HG03025 (cell line): ENCODE measurements at regions not wholly inside any gene's neighbourhood (a gene's known extent, or its start where the extent isn't known, plus 50 kb on each side); places are given as distances from the start of the nearest gene placed in this dataset.

Experiments used
- ATAC-seq: cut with Tn5 transposase; IDR thresholded peaks from one replicate; pipeline ENCODE4 v1.9.1; 2021; ENCODE audit warnings: mild to moderate bottlenecking, moderate library complexity; ENCODE audit not compliant: unreplicated experiment, low FRiP score

- ATAC-seq: no peak
Measured at GRCh38 chr11:111045407-111045803, 200.1 kb upstream of the POU2AF2 start.

DNA sequence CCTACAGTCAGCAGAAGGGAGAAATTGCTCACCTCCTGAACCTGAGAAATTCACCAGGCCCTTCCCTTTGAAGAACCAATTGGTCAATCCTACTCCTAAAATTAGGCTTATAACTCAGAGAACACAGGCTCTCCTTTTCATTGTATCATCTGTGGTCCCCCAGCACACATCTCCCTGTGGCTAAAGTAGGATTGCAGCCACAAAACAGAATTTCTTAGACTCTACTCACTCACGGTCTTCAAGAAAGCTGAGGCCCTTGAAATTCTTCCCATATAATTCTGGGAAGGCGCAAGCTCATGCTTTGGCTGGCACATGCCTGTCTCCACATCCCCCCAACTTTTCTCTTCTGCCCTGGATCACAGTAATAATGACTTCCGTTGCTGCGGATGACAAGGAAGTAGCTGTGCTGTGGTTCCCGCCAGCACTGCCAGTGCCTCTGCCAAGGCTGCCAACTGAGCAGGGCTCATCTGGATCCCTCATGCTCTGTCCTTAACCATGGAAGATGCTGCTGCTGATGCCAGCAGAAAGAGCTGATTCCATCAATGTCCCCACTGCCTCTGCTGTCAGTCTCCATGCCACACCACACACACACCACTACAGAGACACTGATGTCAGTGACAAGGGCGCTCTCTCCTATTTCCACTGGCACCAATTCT is 200.6 kb upstream of the POU2AF2 start:
- ATAC-seq: no peak

- no peak for ATAC-seq
Measured at GRCh38 chr11:111039982-111040381, 205.5 kb upstream of the POU2AF2 start.

DNA sequence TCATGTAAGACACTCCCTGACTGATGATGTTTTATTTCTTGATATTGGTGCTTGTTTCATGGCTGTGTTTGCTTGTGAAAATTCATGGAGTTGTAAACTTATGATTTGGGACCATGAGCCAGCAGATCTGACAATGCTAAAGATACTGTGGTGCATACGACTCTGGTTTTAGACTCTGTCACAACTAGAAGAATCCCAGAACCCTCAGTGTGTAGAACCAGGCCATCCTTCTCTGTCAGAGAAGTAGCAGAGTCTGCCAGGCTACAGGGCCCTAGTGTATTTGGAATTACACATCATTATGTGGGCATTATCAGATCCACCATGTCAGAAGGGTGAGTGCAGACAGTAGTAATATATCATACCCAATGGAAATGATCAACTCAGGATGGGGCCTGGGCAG is 209.8 kb upstream of the POU2AF2 start:
- ATAC-seq: no peak

DNA sequence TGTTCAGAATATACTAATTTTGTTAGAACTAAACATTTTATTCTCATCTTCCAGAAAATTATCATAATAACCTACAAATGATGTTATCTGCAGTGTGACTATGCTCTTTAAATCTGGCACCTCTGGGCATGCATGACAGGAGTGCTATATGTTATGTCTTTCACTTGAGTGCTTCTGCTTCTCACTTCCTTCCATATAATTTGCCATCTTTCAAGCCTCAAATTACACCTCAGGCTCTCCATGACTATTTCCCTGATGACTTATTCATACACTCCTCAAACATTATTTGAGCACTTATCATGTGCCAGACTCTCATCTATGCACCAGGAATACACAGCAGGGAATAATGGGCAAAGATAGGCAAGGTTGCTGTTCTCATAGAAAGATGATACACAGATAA is 219.3 kb upstream of the POU2AF2 start:
- no peak for ATAC-seq

DNA sequence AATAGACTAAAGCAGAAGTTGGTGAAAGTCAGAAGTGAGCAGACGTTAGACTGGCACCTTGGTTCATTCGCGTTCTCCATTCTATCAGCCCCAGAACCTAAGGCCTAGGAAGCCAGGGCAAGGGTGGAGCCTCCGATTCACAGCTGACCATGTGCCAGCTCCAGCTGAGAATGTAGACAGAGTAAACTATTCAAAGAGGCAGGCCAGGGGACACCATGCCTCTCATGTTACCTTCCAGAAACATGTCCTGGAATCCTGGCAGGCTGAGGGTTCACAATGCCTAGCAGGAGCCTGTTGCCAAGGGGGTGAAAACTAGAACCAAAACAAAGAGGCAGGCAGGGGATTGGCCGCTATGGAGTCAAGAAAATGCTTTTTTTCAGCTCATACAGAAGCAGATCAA is 224.4 kb upstream of the POU2AF2 start:
- no peak for ATAC-seq

DNA sequence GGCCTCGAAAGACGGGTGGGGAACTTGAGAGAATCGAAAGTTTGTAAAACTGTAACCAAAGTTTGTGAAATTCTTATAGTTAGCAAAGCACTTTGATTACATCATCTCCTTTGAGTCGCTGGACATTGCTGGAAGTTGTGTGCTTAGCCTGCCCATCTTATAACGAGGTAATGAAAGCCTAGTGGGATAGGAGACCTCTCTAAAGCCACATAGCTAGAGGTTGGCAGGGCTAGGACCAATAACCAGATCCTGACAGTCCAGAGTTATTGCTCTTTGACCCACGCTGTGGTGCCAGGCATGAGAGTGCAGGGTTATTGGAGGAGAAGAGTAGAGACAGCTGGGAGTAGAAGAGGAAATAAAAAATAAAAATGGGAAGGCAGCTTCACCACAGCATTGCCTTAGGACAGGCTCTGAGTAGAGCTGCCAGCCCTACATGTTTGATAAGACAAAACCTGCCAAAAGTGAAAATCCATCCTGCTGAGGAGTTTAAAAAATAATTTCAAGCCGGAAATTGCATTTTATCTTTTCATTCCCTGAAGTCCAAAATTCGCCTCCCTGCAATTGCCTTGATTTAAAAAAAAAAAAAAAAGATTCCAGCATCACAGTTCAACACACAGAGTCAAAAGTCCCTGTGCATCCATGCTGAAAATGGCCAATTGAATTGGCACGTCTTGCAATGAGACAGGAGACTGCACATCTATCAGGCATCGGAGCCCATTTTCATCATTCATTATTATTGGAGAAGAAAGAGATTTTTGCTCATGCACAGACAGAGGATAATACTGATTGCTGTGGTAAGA is 225.5 kb upstream of the POU2AF2 start:
- ATAC-seq: no peak

DNA sequence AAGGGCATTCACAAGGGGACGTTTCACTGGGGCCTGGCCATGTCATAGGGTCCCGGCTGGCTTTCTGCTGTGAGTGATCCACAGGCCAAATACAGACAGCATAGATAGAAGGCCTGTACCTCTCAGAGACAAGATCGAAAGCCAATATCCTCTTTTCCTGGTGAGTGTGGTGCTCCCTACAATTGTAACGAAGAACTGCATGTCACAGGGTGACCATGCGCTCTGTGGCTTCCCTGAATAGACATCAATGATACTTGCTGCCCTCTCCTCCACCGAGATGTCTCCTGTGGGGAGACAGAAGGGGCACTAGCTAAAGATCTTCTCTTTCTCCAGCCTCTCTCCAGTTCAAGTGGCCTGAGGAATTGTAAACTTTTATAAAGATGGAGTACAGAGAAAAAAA is 226.1 kb upstream of the POU2AF2 start:
- ATAC-seq: no peak

- ATAC-seq: no peak
Measured at GRCh38 chr11:111018566-111018965, 227.0 kb upstream of the POU2AF2 start.

DNA sequence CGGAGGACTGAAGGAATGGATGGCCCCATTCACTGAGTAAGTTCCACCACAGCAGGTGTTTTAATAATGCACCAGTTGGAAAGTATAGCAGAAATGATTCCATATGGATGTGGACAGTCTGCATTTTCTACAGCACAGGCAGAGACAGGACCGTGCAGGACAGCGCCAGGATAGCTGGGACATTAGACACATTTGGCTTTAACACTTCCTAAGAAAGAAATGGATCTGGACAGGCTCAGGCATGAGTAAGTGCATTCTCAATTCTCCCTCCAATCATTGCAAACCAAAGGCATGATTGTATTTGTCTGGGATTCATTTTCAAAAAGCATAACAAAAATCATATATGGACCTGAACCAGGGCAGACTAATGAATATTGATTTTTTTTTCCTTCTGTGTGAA is 233.0 kb upstream of the POU2AF2 start:
- ATAC-seq: no peak

GRCh38 chr11:111011275-111011594 is 234.3 kb upstream of the POU2AF2 start:
- ATAC-seq: no peak

GRCh38 chr11:111010391-111011274 is 234.9 kb upstream of the POU2AF2 start:
- ATAC-seq: no peak

GRCh38 chr11:111006227-111006626 is 239.3 kb upstream of the POU2AF2 start:
- no peak for ATAC-seq

DNA sequence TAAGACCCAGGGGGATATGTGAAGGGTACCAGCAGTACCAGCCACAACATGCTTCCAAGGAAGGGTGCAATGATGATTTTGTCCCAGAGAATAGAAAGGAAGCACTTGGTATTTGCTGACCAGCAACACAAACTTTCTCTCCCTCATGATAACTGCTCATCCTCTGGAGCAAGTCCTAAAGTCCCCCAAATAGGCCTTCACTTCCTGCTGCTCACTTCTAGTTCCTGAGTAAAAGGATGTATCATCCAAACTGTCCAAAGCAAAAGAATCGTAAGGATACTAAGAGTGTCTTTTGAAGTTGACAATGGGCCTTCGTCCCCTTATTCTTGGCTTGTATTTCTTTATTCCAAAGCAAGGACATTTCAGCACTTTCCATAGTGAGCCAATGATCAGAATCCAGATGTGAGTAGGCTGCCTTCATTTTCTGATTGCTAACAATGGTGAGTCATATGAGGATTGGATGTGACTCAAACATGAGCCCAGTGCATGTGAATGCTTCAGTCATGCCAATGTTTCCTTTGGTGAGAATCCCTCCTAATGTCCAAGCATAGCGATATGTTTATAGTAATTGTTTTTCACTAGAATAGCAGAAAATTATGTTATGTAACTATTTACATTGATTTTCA is 243.4 kb upstream of the POU2AF2 start:
- ATAC-seq: no peak

DNA sequence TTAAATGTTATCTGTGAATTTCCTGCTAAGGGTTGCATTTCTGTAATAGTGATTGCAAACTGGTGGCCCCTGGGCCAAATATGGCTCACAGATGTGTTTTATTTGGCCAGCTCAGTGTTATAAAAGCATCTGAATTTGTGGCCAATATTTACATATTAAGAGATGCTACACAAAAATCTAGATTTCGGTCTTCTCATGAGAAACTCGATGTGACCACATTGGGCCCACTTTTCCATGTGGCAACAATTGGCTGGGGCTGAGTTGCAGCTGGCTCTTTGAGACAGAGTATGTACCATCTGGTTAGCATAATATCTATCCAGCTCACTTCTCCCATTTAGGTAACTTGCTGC is 244.5 kb upstream of the POU2AF2 start:
- ATAC-seq: no peak

DNA sequence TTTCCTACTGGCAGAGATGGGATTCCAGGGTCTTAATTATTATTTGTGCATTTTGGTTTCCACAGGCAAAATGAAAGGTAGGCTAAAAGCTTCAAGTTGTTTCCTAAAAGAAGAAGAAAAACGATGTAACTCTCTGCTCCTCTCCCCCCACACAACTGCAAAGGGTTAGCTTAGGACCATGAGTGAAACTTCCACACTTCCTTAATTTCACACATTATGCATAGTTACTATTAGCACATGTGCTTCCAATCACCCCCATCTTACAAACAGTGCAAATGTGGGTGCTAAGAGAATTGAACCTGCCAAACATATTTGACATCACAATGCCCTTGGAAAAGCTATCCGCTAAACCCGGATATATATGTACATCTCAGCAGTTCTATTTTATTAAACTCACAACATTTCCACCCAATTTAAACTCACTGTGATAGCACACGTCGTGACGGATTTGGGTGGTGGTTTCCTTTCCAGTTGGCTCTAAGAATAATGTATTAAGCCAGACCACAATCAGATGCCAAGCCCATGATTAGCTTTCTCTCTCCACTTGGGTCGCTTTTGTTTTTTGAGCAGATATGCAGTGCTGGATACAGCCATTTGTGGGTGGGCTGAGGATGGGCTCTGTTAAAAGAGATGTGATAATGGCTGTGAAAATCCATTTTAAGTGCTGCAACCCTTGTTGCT is 245.0 kb upstream of the POU2AF2 start:
- no peak for ATAC-seq

DNA sequence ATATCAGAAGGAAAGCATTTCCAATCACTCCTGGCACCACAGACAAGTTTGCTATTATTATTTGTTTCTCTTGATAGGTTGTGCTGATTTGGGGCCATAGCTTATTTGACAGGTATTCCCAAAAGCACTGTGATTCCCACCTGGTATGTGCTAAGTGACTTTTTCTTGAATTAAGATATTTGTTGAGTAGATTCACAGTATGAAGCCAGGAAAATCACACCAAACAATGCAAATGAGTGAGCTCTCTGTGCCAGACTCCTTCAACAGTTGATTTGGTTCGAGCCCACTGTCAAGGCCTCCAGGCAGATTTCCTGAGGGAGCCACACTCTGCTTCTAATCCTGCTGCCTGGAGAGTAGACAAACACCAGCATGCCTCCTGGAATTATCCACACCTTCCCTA is 253.0 kb upstream of the POU2AF2 start:
- ATAC-seq: no peak

- no peak for ATAC-seq
Measured at GRCh38 chr11:110991661-110992355, 253.7 kb upstream of the POU2AF2 start.

- no peak for ATAC-seq
Measured at GRCh38 chr11:110990311-110990710, 255.2 kb upstream of the POU2AF2 start.
